PC-9 (cell line): ENCODE measurements at regions not wholly inside any gene's neighbourhood (a gene's known extent, or its start where the extent isn't known, plus 50 kb on each side); places are given as distances from the start of the nearest gene placed in this dataset.
"Not testable (repeated sequence)": the region's sequence is repeated elsewhere in the genome, so short reads cannot be mapped to it uniquely, and the experiment has no call there.

ENCODE experiments used
- EZH2 ChIP-seq: fragments of 200-600 bp; sonication (generic); IDR thresholded peaks from 2 replicates; pipeline ENCODE4 v1.8.0; 2017; ENCODE audit warnings: antibody characterized with exemption, low read depth
- TF ChIP-seq, protein P1 (sequence below): fragments of 200-600 bp; sonication (generic); conservative IDR thresholded peaks from 2 replicates; pipeline ENCODE4 v1.6.1; 2017; ENCODE audit warnings: mixed run types, antibody characterized with exemption, mild to moderate bottlenecking, moderate library complexity

GRCh38 chr20:26025792-26026191 lies 329.1 kb upstream of the ZNF337 start:
- TF ChIP-seq EZH2: not testable (repeated sequence)
- TF ChIP-seq, protein P1, sequence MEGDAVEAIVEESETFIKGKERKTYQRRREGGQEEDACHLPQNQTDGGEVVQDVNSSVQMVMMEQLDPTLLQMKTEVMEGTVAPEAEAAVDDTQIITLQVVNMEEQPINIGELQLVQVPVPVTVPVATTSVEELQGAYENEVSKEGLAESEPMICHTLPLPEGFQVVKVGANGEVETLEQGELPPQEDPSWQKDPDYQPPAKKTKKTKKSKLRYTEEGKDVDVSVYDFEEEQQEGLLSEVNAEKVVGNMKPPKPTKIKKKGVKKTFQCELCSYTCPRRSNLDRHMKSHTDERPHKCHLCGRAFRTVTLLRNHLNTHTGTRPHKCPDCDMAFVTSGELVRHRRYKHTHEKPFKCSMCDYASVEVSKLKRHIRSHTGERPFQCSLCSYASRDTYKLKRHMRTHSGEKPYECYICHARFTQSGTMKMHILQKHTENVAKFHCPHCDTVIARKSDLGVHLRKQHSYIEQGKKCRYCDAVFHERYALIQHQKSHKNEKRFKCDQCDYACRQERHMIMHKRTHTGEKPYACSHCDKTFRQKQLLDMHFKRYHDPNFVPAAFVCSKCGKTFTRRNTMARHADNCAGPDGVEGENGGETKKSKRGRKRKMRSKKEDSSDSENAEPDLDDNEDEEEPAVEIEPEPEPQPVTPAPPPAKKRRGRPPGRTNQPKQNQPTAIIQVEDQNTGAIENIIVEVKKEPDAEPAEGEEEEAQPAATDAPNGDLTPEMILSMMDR: not testable (repeated sequence)
